Activated T-cell treated with anti-CD3 and anti-CD28 coated beads for 4 hours (primary cell): ENCODE measurements at regions not wholly inside any gene's neighbourhood (a gene's known extent, or its start where the extent isn't known, plus 50 kb on each side); places are given as distances from the start of the nearest gene placed in this dataset.
"Not testable (repeated sequence)": the region's sequence is repeated elsewhere in the genome, so short reads cannot be mapped to it uniquely, and the experiment has no call there.

ENCODE experiments used
- DNase-seq: peaks from one replicate; pipeline ENCODE4 v3.0.0-alpha.2; 2020

DNA sequence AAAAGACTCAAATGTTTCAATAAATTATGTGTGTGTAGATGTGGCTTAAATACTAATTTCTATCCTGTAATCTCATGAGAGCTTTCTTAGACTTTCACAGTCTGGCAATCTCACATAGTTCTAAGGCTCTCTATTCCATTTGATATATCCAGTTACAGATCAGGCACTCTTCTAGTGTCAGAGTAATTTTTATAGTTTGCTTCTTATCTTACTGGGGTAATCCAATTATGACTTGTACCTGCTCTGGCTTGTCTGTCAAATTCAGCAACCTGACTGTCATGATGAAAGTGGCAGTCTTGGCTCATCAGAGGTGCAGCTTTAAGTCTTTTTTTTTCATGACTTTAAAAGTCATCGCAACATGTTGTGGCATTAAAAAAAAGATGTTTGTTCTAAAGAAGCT, 513.2 kb upstream of the MAN1A1 start:
- DNase-seq, result no peak

DNA sequence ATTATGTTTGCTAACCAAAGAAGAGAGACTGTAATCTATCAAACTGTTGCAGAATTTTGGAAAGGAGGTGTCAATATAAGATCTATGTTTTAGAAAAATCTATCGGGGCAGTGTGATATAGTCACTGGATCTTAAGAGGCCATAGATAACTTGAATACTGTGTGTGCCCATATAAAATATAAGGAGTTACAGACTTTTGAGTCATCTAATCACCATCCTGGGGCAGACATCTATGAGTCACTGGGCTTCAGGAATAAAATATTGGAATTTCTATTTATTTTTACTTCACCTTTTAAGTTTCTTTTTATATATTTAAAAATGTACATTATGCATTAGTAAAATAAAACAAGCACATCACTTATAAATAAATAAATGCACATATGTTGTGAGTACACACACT, 509.3 kb upstream of the MAN1A1 start:
- no peak for DNase-seq

DNA sequence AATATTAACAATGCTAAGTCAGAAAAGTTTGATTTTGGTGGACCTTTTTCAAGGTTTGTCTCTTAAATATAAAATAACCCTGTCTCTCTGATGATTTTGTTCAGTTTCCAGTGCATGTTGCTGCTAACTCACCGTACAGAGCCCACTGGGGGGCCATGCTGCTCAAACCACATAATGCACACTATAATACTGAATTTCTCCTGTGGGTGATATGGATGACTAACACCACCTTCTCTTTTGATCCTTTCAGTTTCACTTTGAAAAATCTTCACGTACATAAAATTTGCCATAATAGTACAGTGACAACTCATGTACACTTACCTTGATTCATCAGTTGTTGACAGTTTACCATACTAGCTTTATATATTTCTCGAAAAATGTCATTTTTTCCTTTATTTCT, 506.6 kb upstream of the MAN1A1 start:
- peak; percentile 0 for DNase-seq

DNA sequence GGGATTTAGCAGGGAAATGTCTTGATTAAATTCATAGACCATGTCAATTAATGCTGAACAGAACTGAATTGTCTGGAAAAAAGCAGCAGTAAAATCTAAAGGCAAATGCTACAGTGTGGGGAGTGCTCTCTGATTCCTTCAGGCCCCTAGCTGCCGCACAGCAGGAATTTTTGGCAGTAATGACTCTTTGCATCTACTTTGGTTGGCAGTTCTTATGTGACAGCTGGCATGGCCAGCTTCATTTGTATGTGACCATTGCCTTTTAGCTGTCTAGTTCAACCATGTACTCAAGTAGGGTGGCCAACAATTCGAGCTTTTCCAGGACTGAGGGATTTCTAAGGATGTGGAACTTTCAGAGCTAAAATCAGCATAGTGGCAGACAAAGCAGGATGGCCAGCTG, 499.1 kb upstream of the MAN1A1 start:
- DNase-seq, result no peak

DNA sequence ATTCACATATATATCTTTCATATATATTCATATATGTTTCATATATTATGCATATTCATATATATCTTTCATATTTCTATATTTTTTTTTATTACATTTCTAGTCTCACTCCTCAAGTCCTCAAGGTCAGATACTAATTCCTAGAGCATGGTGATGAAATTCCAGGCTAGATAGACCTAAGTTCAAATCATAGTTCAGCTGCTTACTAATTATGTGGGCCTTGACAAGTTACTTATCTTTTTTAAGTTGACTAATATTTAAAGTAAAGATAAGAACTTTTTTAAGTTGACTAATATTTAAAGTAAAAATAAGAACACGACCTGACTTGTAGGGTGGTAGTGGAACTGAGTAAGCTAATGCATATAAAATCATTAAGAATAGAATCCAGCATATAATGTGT, 495.6 kb upstream of the MAN1A1 start:
- DNase-seq, result no peak

DNA sequence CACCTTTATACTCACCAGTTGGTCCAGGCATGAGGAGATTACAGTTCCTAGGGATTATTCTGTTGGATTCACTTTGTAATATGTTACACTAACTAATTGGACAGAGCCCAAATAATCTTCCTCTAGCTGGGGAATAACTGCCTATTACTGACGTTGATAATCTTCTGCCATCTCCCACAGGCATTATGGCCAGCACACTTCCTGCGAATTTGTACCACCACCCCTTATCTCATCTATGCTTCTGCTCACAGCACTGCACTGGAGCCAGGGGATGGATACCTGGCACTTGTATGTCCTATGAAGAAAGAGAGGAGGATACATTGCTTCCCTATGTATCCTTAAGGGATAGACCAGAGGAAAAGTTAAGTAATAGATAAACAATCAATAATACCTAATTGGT, 494.8 kb upstream of the MAN1A1 start:
- DNase-seq, result no peak

DNA sequence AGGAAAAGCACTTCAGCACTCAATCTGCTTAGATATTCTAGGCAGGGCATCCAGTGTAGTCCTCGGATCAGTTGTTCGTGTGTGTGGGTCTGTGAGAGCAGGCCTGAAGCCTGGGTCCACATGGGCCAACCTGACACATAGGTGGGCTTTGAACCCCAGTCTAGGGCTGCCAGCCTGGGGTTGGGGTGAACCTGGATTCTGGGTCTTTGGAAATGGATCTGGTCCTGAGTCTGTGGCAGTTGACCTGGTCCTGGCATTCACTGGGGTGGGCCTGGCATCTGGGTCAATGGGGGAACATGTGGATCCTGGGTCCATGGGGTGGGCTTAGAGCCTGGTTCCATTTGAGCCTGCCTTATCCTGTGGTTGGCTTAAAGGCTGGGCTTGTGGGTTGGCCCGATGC, 492.6 kb upstream of the MAN1A1 start:
- no peak for DNase-seq

DNA sequence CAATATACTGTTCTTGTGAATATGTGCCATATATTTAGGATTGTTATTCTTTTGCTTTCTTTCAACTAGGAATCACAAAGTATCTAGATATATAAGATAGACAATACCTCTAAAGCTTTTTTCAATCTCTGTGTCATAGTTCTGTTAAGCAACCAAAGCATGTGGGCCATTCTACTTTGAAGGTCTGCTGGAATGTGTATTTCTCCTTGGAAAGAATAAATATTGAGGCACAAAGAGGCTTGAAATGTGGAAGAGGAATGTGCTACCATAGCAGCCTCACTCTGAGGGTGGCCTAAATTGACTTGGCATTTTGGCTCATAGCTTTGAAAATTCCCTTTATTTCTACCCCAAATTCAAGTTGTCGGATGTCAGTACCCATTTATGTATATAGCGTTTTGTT, 488.5 kb upstream of the MAN1A1 start:
- DNase-seq, result no peak

DNA sequence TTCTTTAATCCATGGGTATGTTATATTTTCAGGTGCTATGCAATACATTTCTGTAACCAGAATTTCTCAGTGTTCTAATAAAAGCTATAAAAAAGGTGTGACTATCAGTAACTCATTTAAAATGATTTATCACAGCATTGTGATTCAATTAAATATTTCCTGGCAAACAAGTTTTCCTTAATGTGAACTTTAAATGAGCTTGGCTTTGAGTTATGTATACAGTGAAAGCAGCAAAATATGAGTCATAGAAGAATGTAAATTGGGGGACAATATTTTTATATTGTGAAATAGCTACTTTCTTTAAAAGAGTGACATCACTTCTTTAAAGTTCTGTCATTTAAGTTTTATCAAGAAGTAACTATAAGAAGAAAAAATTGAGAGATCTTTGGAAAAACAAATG, 484.9 kb upstream of the MAN1A1 start:
- no peak for DNase-seq

DNA sequence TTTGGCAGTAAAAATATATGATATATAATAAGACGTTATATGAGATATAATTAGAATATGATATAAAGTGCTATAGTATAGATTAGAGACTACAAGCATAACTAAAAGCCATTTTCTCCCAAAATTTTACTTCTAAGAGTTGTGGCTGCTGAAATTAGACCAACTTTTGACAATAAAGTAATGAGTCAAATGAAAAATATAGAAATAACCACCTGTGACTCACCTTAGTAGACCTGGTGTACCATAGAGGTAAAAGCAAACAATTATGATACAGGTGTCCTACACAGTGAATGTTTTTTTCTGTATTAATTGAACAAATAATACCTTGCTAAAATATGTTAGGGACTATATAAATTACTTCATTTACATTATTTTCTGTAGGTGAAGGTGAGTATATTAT, 482.9 kb upstream of the MAN1A1 start:
- DNase-seq, result no peak

DNA sequence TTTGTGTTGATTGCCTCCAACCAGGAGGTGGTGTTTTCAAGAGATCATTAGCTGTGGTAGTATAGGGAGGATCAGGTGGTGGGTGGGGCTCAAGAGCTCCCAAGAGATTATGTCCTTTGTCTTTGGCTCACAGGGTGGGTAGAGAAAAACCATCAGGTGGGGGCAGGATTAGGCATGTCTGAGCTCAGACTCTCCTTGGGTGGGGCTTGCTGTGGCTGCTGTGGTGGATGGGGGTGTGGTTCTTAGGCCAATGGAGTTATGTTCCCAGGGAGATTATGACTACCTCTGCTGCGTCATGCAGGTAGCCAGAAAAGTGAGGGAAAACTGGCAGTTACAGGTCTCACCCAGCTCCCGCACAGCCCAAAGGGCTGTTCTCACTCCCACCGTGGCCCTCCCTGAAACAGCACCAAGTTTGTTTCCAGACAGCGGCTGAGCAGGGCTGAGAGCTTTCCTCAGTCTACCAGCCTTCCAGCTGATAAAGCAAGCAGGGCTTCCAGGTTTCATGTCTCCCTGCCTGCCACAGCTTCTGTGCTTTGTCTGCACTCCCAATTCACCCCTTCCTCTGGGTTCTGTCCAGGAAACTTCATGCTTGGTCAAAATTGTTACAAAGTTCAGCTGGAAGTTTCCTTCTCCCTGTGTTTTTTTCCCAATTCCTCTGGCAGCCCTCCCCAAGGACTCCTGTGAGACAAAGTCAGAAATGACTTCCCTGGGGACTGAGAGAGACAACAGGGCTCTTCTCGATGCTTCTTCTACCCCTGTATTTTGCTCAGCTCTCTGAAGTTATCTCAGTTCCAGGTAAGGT, 481.1 kb upstream of the MAN1A1 start:
- DNase-seq, result no peak

DNA sequence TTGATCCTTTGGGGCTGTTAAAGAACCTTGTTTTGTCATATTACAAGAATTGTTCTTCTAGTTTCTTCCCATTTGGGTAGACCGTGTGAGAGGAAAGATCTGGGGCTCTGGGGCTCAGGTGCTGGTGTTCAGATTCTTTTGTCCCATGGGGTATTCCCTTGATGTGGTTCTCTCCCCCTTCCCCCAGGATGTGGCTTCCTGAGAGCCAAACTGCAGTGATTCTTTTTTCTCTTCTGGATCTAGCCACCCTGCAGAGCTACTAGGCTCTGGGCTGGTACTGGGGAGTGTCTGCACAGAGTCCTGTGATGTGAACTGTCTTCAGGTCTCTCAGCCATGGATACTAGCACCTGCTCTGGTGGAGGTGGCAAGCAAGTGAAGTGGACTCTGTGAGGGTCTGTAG, 480.5 kb upstream of the MAN1A1 start:
- no peak for DNase-seq

DNA sequence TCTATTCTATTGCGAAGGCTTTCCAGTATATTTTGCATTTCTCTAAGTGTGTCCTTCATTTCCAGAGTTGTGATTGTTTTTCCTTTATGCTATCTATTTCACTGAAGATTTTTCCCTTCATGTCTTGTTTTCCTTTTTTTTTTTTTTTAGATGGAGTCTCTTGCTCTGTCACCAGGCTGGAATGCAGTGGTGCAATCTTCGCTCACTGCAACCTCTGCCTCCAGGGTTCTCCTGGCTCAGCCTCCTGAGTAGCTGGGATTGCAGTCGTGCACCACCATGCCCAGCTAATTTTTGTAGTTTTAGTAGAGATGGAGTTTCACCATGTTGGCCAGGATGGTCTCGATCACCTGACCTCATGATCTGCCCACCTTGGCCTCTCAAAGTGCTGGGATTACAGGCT, 479.9 kb upstream of the MAN1A1 start:
- not testable (repeated sequence) for DNase-seq

DNA sequence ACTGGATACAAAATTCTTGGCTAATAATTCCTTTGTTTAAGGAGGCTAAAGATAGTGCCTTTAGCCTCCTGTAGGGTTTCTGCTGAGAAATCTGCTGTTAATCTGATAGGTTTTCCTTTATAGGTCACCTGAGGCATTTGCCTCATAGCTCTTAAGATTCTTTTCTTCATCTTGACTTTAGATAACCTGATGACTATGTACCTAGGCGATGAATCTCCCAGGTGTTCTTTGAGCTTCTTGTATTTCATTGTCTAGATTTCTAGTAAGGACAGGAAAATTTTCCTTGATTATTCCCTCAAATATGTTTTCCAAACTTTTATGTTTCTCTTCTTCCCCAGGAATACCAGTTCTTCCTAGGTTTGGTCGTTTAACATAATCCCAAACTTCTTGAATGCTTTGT, 479.4 kb upstream of the MAN1A1 start:
- no peak for DNase-seq

DNA sequence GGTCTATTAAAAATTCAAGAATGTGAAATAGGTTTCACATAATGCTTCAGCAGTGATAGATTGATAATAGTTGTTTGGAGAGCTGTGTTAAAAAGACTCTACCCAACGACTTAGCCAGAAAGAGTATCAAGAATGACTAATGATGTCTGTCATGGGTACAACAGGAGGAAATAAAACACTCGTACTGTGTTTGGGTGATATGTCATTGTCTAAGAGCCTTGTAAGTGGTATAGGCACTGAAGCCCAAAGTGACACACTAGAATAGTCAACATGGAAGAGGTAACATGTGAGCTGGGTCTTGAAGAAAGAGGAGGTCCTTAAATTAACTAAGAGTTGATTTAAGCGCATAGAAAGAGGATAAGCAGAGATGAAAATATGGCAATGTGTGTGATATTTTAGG, 471.8 kb upstream of the MAN1A1 start:
- no peak for DNase-seq

DNA sequence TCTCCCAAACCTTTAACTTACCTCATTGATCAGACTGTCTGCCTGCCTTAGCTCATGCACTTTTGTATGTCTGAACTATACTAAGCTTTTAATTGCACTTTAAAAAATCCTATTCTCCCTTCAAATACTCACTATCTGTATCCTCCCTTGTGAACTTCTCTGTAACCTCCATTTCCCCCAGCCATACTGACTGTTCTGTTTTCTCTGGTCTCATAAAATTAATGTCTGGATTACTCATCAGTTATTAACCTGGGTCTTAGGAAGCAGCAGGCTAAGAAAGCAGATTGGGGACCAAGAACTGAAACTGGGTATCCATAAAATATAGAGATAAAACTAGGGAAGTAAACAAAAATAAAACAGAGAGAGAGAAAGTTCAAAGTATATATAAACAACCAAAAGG, 469.3 kb upstream of the MAN1A1 start:
- no peak for DNase-seq

DNA sequence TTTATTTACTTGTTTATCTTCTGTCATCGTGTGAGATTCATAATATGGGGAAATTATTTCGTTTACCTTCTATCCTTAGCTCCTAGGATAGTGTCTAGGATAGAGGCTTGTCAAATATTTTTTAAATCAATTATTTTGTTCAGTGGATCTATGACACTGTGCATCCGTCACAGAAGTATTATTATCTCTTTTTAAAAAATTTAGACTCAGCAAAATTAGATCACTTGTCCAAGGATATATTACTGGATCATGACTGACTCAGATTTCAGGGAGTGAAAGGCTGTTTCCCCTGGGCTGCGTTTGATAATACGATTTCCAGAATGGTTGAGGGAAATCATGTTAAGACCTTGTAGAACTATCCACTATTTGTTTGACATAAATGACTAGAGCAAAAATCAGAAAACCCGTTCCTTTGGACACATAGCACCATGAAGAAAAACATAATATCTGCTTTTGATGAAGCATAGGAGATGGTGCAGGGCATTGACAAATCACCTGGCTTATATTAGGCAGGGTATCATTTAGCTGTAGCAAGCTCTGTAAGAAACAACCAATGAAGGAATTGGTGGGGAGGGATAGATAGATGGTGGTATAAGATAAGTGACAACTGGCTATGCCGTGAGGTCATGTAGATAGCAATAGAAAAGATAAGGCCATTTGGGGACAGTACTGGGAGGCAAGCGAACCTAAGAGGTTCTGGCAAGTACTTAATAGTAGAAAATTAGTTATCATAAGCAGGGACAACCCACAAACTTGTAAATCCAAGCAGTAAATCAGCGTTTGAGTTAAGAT, 465.2 kb upstream of the MAN1A1 start:
- no peak for DNase-seq

DNA sequence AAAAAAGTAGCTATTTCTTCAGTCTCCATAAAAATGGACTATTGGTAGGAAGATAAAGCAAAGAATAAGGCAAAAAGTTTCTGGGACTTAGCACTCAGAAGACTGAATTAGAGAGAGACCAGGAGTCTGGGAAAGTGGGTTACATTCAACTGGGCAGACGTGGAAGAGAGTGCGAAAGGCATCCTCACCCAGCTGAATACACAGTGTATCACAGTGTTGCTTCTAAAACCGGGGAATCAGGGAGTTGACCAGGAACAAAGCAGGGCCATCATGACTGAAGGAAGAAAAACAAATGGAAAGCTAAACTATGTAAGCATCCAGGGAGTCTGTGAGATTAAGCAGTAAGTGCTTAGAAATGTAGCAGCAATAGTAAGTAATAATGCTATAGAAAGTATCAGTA, 452.9 kb upstream of the MAN1A1 start:
- DNase-seq, result no peak

DNA sequence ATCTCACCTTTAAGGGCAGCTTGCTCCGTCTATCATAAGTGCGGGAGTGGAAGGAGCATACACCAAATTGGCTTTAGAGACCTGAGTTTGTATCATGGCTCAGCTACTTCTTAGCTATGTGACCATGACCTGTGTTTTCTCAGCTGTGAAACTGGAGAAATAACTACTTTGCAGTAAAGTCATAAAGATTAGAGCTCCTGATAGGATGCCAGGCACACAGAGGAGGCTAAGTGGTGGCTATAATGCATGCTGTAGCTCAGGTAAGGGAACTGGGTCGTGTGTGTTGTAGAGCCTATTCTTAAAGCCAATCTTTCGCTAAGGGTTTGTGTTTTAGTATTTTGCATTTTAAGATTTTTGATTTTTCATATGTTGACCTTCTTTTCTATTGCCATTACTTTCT, 451.5 kb upstream of the MAN1A1 start:
- no peak for DNase-seq

DNA sequence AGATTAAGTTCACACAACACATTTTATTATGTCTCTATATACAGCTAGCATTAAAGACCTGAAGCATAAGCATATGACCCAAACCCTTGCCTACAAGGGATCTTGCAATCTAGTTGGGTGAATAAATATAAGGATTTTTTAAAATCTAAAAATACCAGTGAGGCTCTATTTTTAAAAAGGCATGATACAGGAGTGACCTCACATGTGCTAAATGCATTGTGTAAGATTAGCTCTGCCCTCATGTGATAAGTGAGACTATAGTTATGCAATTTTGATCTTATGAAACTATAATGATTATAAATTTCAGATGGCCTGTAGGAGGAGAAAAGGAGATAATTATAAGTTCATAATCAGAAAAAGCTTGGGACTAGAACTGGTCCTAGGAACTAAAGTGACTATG, 451.0 kb upstream of the MAN1A1 start:
- no peak for DNase-seq

DNA sequence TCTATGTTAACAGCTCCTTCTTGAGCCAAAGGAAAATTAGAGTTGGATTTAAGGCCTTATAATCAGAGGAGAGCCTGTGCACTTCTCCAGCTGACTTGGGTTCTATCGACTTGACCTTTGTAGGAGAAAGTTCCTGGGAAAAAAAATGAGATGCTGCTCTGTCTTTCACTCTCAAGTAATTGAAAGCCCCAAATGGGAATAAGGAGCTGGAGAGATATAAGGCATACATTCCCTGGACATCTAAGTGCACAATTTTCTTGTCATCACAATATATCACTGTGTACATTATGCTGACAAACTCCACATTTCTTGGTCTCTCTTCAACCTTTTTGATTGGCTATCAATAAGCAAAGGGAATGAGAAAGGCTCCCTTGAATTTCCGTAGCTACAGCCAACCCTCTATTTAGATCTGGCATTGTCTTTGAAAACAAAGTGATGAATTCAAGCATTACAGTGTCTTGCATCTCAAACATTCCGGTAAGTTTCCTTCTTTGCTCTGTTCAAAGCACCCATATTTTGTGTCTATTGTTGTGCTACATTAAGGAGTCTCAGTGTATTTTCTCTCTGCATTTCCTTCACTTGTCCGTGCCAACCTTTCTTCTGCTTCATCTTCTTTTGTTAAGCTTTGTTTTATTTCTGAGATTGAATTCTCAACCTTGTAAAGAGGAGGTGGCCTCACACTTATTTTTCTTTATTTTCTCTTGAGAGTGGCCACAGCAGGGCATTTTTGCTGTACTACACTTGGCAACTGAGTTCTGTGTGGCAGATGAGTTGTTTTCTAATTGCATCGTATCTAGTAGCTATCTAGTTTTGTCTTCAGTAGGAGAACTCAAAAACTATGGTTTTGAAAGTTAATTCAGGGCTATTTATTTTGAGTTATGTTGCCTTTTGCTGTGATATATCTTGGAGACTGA, 450.3 kb upstream of the MAN1A1 start:
- no peak for DNase-seq

DNA sequence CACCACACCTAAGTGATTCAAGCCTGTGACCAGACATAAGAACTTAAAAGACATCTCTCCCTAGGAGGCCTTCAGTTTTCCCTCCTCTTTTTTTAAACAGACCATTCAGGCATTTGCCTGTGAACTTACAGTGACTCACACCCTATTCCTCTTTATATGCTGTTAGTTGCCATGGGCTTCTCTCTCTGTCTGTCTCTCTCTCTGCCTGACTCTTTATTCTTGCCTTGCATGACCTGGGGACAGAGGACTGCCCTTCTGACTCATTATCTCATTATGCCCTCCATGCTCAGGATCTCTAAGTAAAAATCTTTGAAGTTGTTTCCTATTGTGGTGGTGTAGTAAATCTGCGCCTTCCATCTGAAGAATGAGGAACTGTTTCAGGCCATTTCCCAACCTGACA, 442.2 kb upstream of the MAN1A1 start:
- DNase-seq, result no peak

DNA sequence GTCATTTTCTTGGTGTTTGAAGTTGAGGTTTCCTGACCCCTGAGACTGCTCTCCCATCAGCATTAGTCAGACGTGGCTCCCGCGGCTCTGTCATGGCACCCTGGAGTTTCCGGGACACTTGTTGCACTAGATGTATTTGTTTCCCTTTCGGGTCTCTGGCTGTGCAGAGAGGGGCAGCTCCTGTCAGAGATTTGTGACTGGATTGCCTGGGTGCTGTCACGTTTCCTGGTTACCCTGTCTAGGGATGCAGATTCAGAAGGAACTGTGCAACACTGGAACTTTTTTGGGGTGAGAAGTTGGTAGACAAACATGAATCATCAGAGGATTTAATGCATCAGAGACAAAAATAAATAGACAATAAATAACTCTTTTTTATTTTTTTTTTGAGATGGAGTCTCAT, 431.8 kb upstream of the MAN1A1 start:
- no peak for DNase-seq

DNA sequence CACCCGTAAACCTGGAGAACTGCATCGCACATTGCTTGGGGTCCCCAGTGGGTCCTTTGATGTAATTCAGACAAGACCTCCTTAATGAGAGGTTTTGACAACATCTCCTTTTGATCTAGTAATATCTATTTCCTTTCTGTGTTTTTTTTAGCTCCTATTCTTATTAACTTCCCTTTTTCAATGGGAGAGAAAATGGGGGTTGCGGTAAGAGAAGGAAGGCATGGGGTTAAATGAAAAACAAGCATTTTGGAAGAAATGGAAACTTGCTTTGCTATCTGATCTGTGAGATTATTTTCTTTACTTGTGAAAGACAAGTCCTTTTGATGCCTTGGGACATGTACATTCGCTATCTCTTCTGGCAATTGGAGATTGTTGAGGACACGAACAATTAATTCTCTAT, 418.6 kb upstream of the MAN1A1 start:
- no peak for DNase-seq
